ENCODE measurements at regions not wholly inside any gene's neighbourhood (a gene's known extent, or its start where the extent isn't known, plus 50 kb on each side); places are given as distances from the start of the nearest gene placed in this dataset.

GRCh38 chr3:34568766-34569165, 770.3 kb downstream of the PDCD6IP start:
- Histone ChIP-seq H3K27me3 (replicated peaks in 1 of 2; ENCODE audit: control insufficient read depth in 2 of 2, insufficient read depth in 2 of 2, low read length in 1 of 2) (no peaks in the 10 kb centered on the region), H3K36me3 (ENCODE audit: control insufficient read depth in 2 of 2, insufficient read depth in 2 of 2, low read length in 1 of 2) (no peaks in the 10 kb centered on the region), H3K79me2 (ENCODE audit: control insufficient read depth, insufficient read depth, low read length) (no peaks in the 10 kb centered on the region), H3K4me3 (no peak overlapping the region), H3K27ac (ENCODE audit: control insufficient read depth, insufficient read depth) (no peak overlapping the region), H3K9ac (ENCODE audit: control insufficient read depth, insufficient read depth, low read length) (no peak overlapping the region), H3K4me1 (ENCODE audit: control insufficient read depth, insufficient read depth, low read length) (no peaks in the 10 kb centered on the region), H2AFZ (ENCODE audit: control insufficient read depth, low read depth, low read length) (no peak overlapping the region), H4K20me1 (ENCODE audit: control insufficient read depth, insufficient read depth) (no peaks in the 10 kb centered on the region), H3K4me2 (ENCODE audit: control insufficient read depth, insufficient read depth) (no peak overlapping the region), H3K9me3 (replicated peaks; ENCODE audit: control insufficient read depth, insufficient read depth, low read length) (no peaks in the 10 kb centered on the region)
- intact Hi-C loops (cut with micrococcal nuclease; ENCODE audit: unreplicated experiment) (no loop called here), in situ Hi-C loops (cut with MboI) (no loop called here)
- ChIA-PET SMC1A (ENCODE audit: uncharacterized antibody, unreplicated experiment) (no interaction called here), CTCF (no interaction called here), RAD21 (ENCODE audit: unreplicated experiment) (no interaction called here), POLR2A (no interaction called here)
- 16% methylated on average over 4 of the region's 4 CpGs for WGBS (ENCODE audit: insufficient coverage, insufficient replicate concordance, low lambda C conversion rate, missing lambda C conversion rate)
- DNase-seq (ENCODE audit: low read depth, low spot score): no peak
- no TSS peak for BruUV-seq (replicated peaks)
- no peak for ATAC-seq
- TF ChIP-seq POLR2A (IDR thresholded peaks at IDR 0.05; ENCODE audit: low read depth, low read length) (no peak), KAT2A (conservative IDR thresholded peaks at IDR 0.05; ENCODE audit: control insufficient read depth, low read depth, low read length) (no peak), ZNF687 (IDR thresholded peaks at IDR 0.05) (no peak), CBX3 (IDR thresholded peaks at IDR 0.05; ENCODE audit: borderline replicate concordance, low read depth) (no peak), SMAD5 (IDR thresholded peaks at IDR 0.05; ENCODE audit: low read depth) (no peak), PML (IDR thresholded peaks at IDR 0.05; ENCODE audit: low read length) (no peak), NR2F1 (conservative IDR thresholded peaks at IDR 0.05) (no peak), SRF (IDR thresholded peaks at IDR 0.05; ENCODE audit: low read depth in 2 of 2, low read length in 2 of 2) (no peak), POU2F2 (IDR thresholded peaks at IDR 0.05; ENCODE audit: borderline replicate concordance, low read depth, low read length) (no peak)
- FAIRE-seq: no peak
